NCI-H446 (cell line): ENCODE measurements at regions not wholly inside any gene's neighbourhood (a gene's known extent, or its start where the extent isn't known, plus 50 kb on each side); places are given as distances from the start of the nearest gene placed in this dataset.

Experiments
- DNase-seq, 2 experiments: peaks; one replicate each; lab custom pipeline; 2025; lab: John Stamatoyannopoulos, UW

- DNase-seq: no peak
These were observed 102.9 kb upstream of the PRL start for GRCh38 chr6:22399693-22400092.

GRCh38 chr6:22401206-22401605, 104.4 kb upstream of the PRL start:
- no peak for DNase-seq

DNA sequence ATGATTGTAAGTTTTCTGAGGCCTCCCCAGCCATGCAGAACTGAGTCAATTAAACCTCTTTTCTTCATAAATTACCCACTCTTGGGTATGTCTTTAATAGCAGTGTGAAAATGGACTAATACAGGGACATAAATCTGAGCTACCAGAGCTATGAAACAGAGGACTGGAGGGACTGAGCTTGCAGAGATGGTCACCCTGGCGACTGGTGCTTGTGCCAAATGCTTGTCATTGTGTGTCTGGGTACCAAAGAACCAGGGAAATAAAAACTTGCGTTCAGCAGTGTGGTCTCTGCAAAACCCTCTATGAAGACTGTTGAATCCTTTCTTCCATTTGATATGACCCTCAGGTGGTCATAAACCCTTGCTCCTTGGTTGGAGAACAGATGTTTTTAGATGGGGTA, 105.1 kb upstream of the PRL start:
- DNase-seq: no peak

GRCh38 chr6:22409486-22409885, 112.7 kb upstream of the PRL start:
- DNase-seq: no peak

DNA sequence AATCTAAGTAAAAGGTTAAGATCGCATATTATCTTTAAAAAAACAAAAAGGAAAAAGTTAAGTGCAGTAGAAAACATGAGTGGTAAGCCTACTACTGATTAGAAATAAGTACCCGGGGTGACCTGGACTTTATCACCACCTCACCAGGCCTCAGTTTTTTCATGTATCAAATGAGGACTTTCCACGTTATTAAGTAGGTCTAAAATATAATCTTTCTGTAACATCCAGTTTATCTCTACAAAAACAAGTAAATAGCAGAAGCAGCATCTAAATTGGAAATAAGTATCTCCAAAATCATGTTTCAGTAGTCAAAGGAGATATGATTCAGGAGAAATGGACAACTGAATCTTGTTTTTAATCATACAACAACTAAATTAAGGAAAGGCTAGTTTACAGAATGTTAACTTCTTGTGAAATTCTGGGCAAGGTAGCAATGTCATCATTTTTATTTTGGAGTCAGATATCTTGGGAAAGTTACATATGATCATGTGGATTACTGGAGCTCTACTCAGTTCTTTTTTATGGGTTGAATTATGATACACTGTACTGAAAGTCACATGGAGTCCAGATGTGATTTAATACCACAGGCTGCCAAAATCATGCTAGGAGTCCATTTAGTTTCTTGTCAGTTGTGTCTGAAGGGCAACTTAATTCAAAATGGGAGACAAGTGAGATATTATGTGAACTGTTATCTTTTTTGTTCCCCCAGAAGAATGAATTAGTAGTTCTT, 114.7 kb upstream of the PRL start:
- no peak for DNase-seq

DNA sequence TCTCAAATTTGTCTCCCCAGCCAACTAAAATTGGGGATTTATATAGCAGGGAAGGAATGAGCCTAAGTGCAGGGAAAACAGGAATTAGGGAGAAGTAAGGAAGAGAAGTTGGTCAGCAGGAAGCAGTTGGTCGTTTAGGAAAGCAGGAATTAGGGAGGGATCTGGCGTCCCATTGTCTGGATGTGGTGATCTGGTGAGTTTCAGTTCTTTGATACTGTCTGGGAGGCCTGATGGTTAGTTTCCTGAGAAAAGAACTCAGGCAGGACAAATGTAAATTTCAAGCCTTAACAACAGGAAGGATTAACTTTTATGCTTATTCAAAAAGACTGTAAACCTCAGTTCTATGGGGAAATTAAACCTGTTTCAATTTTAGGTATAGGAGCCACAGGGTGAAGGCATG, 116.2 kb upstream of the PRL start:
- DNase-seq: no peak

- DNase-seq: no peak
These were observed 117.0 kb upstream of the PRL start for GRCh38 chr6:22413681-22414311.

DNA sequence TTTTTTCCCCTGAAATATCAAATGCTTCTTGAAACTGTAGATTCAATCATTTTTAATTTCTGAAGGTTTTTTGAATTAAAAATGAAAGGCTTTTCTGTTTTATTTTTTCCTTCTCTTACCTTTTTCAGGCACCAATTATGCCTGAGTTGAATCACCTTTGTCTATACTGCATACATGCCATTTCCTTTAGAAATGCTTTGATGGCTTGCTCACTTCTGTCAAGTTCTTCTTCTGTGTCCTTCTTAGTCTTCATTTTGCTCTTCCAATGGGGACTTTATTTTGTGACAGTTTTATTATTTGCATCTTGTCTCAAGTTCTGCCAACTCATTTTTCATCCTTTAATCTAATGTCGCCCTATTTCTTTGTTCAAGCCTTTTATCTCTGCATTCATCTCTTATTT, 121.9 kb upstream of the PRL start:
- DNase-seq: no peak

DNA sequence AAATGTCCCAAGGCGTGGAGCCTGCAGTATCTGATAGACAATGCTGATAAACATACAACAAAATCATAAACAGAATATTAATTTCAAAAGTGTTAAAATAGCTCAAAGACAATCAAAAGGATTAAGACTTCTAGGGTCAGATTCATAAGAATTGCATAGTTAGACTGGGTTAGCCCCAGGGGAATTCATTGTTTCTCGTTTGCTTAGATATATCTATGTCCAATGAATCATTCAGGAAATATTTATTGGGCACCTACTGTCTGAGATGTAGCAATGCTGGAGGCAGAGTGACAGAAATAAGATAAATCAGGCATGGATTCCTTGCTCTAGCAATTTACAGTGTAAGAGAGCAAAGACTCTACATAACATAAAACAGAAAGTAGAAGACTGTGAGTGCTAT, 124.4 kb upstream of the PRL start:
- DNase-seq: no peak

- DNase-seq: no peak
These were observed 127.4 kb upstream of the PRL start for GRCh38 chr6:22424196-22424595.

DNA sequence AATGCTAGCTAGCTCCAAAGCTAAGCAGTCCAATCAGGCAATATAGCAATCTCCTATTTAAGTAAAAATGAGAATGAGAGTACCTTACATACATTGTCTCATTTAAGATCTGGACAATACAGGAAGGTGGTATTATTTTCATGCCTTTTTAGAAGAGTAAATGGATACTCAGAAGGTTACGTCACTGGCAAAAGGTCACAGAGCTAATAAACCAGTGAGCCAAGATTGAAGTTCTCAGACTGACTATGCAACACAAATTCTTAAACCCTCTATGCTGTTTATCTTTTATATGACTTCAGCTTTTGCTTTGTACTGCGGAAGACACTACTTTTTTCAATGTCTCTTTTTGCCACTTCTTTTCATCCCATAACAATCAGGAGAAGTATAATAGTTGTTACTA, 135.2 kb upstream of the PRL start:
- DNase-seq: no peak

GRCh38 chr6:22433745-22434144, 135.6 kb upstream of the HDGFL1 start:
- DNase-seq: no peak

DNA sequence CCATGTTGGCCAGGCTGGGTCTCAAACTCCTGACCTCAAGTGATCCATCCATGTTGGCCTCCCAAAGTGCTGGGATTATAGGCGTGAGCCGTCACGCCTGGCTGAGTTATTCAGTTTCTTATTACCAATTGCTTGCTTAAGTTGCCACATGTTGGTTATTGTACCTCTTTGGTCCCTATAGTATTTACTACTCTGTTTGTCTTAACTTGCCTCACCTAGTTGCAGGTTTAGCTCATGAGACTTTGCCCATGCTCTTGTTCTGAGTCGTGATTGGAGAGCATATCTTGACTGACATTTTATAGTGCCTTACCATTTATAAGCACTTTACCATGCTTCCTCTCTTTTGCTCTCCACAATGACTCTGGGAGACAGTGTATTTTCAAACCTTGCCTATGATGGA, 134.2 kb upstream of the HDGFL1 start:
- DNase-seq: no peak

DNA sequence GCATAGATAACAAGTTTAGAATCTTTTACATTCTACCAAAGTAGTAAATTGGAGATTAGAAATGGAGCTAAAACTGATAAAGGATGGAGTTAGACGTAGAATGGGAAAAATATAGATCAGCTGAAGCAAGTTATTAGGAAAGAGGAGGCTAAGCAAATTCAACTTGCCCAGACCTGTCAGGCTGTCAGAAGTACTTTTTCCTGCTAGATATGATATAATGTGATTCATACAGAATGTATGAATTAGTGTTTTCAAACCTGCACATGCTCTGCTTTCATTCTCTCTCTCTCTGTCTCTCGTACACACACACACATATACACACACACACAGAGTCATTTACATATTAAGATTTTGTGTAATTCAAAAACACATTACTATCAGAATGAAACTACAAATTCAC, 133.2 kb upstream of the HDGFL1 start:
- no peak for DNase-seq

GRCh38 chr6:22437665-22438064, 131.7 kb upstream of the HDGFL1 start:
- no peak for DNase-seq

GRCh38 chr6:22442826-22443225, 126.5 kb upstream of the HDGFL1 start:
- DNase-seq: peak in 1 of 2 experiments; percentile 24

GRCh38 chr6:22444330-22444729, 125.0 kb upstream of the HDGFL1 start:
- DNase-seq: no peak

GRCh38 chr6:22445946-22446345, 123.4 kb upstream of the HDGFL1 start:
- no peak for DNase-seq

- no peak for DNase-seq
These were observed 121.8 kb upstream of the HDGFL1 start for GRCh38 chr6:22447249-22448196.

DNA sequence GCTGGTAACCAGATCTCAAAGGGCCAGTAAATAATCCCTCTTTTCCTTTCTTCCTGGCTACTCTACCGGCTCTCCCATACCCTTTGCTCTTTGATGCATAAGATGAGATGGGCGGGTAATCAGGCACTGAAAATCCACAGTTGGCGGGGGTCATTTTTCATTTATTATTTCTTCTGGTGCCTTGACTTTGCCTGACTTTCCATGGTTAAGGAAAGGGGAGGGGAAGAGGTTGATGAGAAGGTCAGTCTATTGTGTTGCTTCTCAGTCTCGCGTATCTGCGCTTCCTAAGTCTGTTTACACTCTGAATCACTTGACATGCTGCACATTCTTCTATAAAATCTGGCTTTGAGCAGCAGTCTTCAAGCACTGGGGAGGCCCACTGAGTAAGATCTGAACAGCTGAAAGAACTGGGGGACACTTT, 121.1 kb upstream of the HDGFL1 start:
- no peak for DNase-seq

GRCh38 chr6:22451962-22452361, 117.4 kb upstream of the HDGFL1 start:
- DNase-seq: no peak

- DNase-seq: no peak
These were observed 114.0 kb upstream of the HDGFL1 start for GRCh38 chr6:22455378-22455777.

GRCh38 chr6:22457996-22458395, 111.4 kb upstream of the HDGFL1 start:
- no peak for DNase-seq
